ENCODE measurements at regions not wholly inside any gene's neighbourhood (a gene's known extent, or its start where the extent isn't known, plus 50 kb on each side); places are given as distances from the start of the nearest gene placed in this dataset.

GRCh38 chr13:106701771-106702341 is 133.9 kb upstream of the ARGLU1 start:
- TF ChIP-seq POLR2AphosphoS5 (IDR thresholded peaks at IDR 0.05) (no peak), EZH2 (IDR thresholded peaks at IDR 0.05; ENCODE audit: borderline replicate concordance, insufficient read depth, low read length, poor library complexity, severe bottlenecking) (no peak), CTCF (IDR thresholded peaks at IDR 0.05; ENCODE audit: poor library complexity, severe bottlenecking) (no peak), RAD21 (conservative IDR thresholded peaks at IDR 0.05) (no peak), MXI1 (conservative IDR thresholded peaks at IDR 0.05; ENCODE audit: poor library complexity, severe bottlenecking) (no peak), TAF1 (IDR thresholded peaks at IDR 0.05; ENCODE audit: low read depth) (no peak)

All from neural cell (in vitro differentiated cells).